ENCODE measurements at regions not wholly inside any gene's neighbourhood (a gene's known extent, or its start where the extent isn't known, plus 50 kb on each side); places are given as distances from the start of the nearest gene placed in this dataset.

- DNase-seq (ENCODE audit: extremely low spot score, unreplicated experiment), result no peak
- Mint-ChIP-seq H3K27ac (no peak overlapping the region), H3K27me3 (peaks cover 3% of the 10 kb centered on the region), H3K9me3 (peaks cover 5% of the 10 kb centered on the region), H3K4me1 (ENCODE audit: unreplicated experiment) (no peaks in the 10 kb centered on the region), H3K36me3 (no peaks in the 10 kb centered on the region), H3K4me3 (no peak overlapping the region)
- TF ChIP-seq CTCF (conservative IDR thresholded peaks at IDR 0.05), result no peak
Observed at GRCh38 chr3:146313031-146313745, 62.3 kb upstream of the PLSCR4 start.

GRCh38 chr3:146308682-146309081 is 57.8 kb upstream of the PLSCR4 start:
- no peak overlapping the region for H3K27ac Mint-ChIP-seq
- no peaks in the 10 kb centered on the region for H3K4me1 Mint-ChIP-seq (ENCODE audit: unreplicated experiment)
- no peak for DNase-seq (ENCODE audit: extremely low spot score, unreplicated experiment)
- H3K36me3 Mint-ChIP-seq, result no peaks in the 10 kb centered on the region
- no peak overlapping the region for H3K4me3 Mint-ChIP-seq
- peaks cover 5% of the 10 kb centered on the region for H3K9me3 Mint-ChIP-seq
- no peaks in the 10 kb centered on the region for H3K27me3 Mint-ChIP-seq
- no peak for TF ChIP-seq CTCF (conservative IDR thresholded peaks at IDR 0.05)

GRCh38 chr3:146308222-146308621 is 57.3 kb upstream of the PLSCR4 start:
- peaks cover 5% of the 10 kb centered on the region for H3K9me3 Mint-ChIP-seq
- H3K4me3 Mint-ChIP-seq, result no peak overlapping the region
- no peaks in the 10 kb centered on the region for H3K4me1 Mint-ChIP-seq (ENCODE audit: unreplicated experiment)
- no peak overlapping the region for H3K27ac Mint-ChIP-seq
- no peak for TF ChIP-seq CTCF (conservative IDR thresholded peaks at IDR 0.05)
- no peaks in the 10 kb centered on the region for H3K27me3 Mint-ChIP-seq
- no peak for DNase-seq (ENCODE audit: extremely low spot score, unreplicated experiment)
- no peaks in the 10 kb centered on the region for H3K36me3 Mint-ChIP-seq

GRCh38 chr3:146307456-146307725 is 56.5 kb upstream of the PLSCR4 start:
- H3K27ac Mint-ChIP-seq, result no peak overlapping the region
- no peaks in the 10 kb centered on the region for H3K27me3 Mint-ChIP-seq
- H3K9me3 Mint-ChIP-seq, result peaks cover 6% of the 10 kb centered on the region
- DNase-seq (ENCODE audit: extremely low spot score, unreplicated experiment), result no peak
- no peak for TF ChIP-seq CTCF (conservative IDR thresholded peaks at IDR 0.05)
- H3K4me3 Mint-ChIP-seq, result no peak overlapping the region
- no peaks in the 10 kb centered on the region for H3K36me3 Mint-ChIP-seq
- H3K4me1 Mint-ChIP-seq (ENCODE audit: unreplicated experiment), result no peaks in the 10 kb centered on the region

- H3K4me3 Mint-ChIP-seq, result no peak overlapping the region
- no peaks in the 10 kb centered on the region for H3K4me1 Mint-ChIP-seq (ENCODE audit: unreplicated experiment)
- H3K9me3 Mint-ChIP-seq, result peaks cover 8% of the 10 kb centered on the region
- no peaks in the 10 kb centered on the region for H3K36me3 Mint-ChIP-seq
- TF ChIP-seq CTCF (conservative IDR thresholded peaks at IDR 0.05), result no peak
- no peak for DNase-seq (ENCODE audit: extremely low spot score, unreplicated experiment)
- no peaks in the 10 kb centered on the region for H3K27me3 Mint-ChIP-seq
- H3K27ac Mint-ChIP-seq, result no peak overlapping the region
Observed at GRCh38 chr3:146306656-146307455, 56.0 kb upstream of the PLSCR4 start.

Measured in type B pancreatic cell (in vitro differentiated cells).